NCI-H2107 (cell line): ENCODE measurements at regions not wholly inside any gene's neighbourhood (a gene's known extent, or its start where the extent isn't known, plus 50 kb on each side); places are given as distances from the start of the nearest gene placed in this dataset.

ENCODE experiments used
- DNase-seq: peaks from one replicate; lab custom pipeline; 2025; lab: John Stamatoyannopoulos, UW

GRCh38 chr2:12795851-12796250 lies 79.1 kb downstream of the TRIB2 start:
- DNase-seq, result no peak

- DNase-seq, result no peak
Observed at GRCh38 chr2:12796657-12797056, 79.9 kb downstream of the TRIB2 start.

GRCh38 chr2:12797815-12798214 lies 81.1 kb downstream of the TRIB2 start:
- no peak for DNase-seq

GRCh38 chr2:12803607-12804006 lies 86.9 kb downstream of the TRIB2 start:
- no peak for DNase-seq

GRCh38 chr2:12804091-12804856 lies 87.5 kb downstream of the TRIB2 start:
- DNase-seq, result no peak

GRCh38 chr2:12805033-12805432 lies 88.3 kb downstream of the TRIB2 start:
- DNase-seq, result no peak

GRCh38 chr2:12806549-12807242 lies 90.0 kb downstream of the TRIB2 start:
- no peak for DNase-seq

- DNase-seq, result no peak
Observed at GRCh38 chr2:12807907-12808810, 91.4 kb downstream of the TRIB2 start.

GRCh38 chr2:12809526-12809925 lies 92.8 kb downstream of the TRIB2 start:
- DNase-seq, result no peak

- no peak for DNase-seq
Observed at GRCh38 chr2:12811916-12812315, 95.2 kb downstream of the TRIB2 start.

- no peak for DNase-seq
Observed at GRCh38 chr2:12813166-12813565, 96.4 kb downstream of the TRIB2 start.

- no peak for DNase-seq
Observed at GRCh38 chr2:12816379-12817306, 99.9 kb downstream of the TRIB2 start.

GRCh38 chr2:12817870-12818269 lies 101.1 kb downstream of the TRIB2 start:
- no peak for DNase-seq

- no peak for DNase-seq
Observed at GRCh38 chr2:12818416-12819102, 101.8 kb downstream of the TRIB2 start.

GRCh38 chr2:12819103-12819475 lies 102.4 kb downstream of the TRIB2 start:
- no peak for DNase-seq

GRCh38 chr2:12819721-12820120 lies 103.0 kb downstream of the TRIB2 start:
- no peak for DNase-seq

- no peak for DNase-seq
Observed at GRCh38 chr2:12821656-12822055, 104.9 kb downstream of the TRIB2 start.

GRCh38 chr2:12824351-12824777 lies 107.6 kb downstream of the TRIB2 start:
- DNase-seq, result no peak

GRCh38 chr2:12824778-12825379 lies 108.1 kb downstream of the TRIB2 start:
- no peak for DNase-seq

GRCh38 chr2:12826781-12827180 lies 110.0 kb downstream of the TRIB2 start:
- no peak for DNase-seq
